Kasumi-1 (cell line): ENCODE measurements at regions not wholly inside any gene's neighbourhood (a gene's known extent, or its start where the extent isn't known, plus 50 kb on each side); places are given as distances from the start of the nearest gene placed in this dataset.

Experiments used
- DNase-seq, 2 experiments: peaks; one replicate each; lab custom pipeline; 2025; lab: John Stamatoyannopoulos, UW

GRCh38 chr6:21426841-21427490, 166.6 kb upstream of the SOX4 start:
- no peak for DNase-seq

DNA sequence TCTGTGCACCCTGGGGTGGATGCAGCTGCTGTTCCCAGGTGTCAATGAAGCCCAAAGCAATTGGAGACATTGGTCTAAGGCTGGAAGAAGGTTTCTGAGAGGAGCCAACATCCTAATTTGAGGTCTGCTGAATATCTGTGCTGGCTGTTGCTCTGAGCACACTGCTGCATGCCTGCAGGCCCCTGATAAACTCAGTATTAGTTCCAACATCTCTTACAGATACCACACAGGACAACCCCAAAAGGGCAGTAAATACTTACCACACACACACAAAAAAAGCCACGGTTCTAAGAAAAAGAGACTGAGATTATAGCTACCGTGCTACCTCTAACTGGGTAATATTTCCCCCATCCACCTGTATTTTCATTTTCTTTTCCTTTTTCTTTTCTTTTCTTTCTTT, 164.3 kb upstream of the SOX4 start:
- DNase-seq: no peak

- peak; percentile 40 to 52 for DNase-seq
These were observed 162.0 kb upstream of the SOX4 start for GRCh38 chr6:21431526-21431925.

DNA sequence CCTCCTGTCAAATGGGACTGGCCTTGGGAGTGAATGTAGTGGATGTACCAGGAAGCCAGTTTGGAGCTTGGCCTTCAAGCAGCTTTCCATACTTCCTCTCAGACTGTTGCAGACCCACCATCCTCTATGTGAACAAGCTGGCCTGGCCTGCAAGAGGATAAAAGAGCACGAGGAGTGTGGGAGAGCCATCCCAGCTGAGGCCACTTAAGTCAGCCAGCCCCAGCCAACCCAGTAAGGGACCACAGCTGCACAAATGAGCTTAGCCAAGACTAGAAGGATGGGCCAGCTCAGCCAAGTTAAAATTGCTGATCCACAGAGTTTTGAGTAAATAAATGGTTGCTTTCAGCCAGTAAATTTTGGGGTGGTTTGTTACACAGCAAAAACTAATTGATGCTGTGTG, 156.9 kb upstream of the SOX4 start:
- no peak for DNase-seq

GRCh38 chr6:21437581-21437980, 156.0 kb upstream of the SOX4 start:
- DNase-seq: no peak

GRCh38 chr6:21438237-21438985, 155.1 kb upstream of the SOX4 start:
- peak; percentile 44 to 57 for DNase-seq

GRCh38 chr6:21438986-21439352, 154.6 kb upstream of the SOX4 start:
- peak; percentile 89 to 90 for DNase-seq

- peak; percentile 34 to 39 for DNase-seq
These were observed 152.2 kb upstream of the SOX4 start for GRCh38 chr6:21441386-21441785.

- no peak for DNase-seq
These were observed 150.7 kb upstream of the SOX4 start for GRCh38 chr6:21442874-21443273.

GRCh38 chr6:21444711-21445260, 148.8 kb upstream of the SOX4 start:
- no peak for DNase-seq

GRCh38 chr6:21447987-21448386, 145.6 kb upstream of the SOX4 start:
- no peak for DNase-seq

DNA sequence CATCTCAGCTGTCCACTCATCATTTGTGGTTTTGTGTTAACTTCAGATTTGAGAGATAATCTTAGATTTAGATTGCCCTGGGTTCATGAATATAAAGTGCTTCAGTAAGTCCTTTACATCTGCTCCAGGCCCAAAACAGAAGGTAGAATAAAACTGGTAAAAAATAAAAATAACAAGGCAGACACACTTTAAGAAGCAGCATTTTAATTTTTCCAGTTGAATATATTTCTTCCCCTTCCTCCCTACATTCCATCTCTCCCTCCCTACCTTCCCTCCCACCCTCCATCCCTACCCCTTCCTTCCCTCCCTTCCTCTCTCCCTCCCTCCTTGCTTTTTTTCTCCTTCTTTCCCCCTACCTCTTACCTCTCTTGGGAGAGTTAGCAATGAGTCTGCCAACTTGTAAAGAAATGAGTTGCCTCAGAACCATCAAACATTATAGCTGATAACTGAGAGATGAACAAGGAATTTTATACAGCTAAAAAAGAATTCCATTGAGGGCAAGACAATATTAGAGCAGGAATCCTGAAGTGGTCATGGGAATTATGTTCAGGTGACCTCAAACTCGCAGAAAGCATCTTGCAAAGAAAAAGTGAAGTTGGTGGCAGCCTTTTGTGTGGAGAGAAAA, 145.0 kb upstream of the SOX4 start:
- DNase-seq: no peak

DNA sequence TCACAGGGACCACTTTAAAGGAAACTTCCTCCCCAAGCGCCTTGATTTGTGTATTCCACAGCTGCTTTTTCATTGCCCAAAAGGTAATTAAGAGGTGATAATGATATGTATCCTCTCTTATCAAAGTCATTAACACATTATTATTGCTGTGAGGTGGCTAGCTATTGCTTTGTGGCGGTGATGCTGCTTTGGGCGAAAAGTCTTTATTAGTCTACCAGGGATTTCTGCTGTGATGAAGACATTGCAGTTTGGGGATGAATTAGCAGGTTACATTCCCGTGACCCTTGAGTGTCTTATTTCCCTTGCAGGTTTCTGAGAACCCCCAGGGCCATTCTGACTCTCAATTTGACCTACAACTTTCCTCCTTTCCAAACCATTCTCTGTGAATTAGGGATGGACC, 143.4 kb upstream of the SOX4 start:
- no peak for DNase-seq

DNA sequence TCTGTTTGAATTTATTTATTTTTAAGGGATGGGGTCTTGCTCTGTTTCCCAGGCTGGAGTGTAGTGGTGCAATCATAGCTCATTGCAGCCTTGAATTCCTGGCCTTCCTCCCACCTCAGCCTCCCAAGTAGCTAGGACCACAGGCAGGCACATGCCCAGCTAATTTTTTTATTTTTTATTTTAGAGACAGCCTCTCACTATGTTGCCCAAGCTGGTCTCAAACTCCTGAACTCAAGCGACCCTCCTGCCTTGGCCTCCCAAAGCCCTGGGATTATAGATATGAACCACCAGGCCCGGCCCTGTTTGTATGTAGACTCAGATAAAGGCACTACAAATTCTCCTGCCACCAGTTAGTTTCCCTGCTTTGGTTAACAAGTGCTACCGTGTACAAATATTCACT, 142.9 kb upstream of the SOX4 start:
- no peak for DNase-seq

DNA sequence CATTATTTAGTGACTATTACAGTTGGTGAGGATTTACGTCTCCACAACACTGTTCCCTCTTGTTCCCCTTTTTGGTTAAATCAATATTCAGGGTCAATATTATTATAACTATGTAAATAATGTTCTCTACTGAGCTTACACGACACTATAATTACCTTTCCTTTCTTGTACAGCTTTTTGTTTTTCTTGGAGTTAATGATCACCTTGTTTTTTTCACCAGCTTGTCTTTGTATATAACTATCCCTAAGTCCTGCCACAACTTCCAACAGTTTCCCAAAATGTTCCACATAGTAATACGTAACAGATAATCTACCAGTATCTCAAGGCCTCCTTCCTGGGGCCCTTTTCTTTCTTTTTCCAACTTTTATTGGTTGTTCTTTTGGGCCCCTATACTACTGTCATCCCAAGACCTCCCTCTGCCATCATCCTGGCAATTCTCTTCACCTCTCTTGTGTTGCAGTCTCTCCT, 142.0 kb upstream of the SOX4 start:
- DNase-seq: no peak

- no peak for DNase-seq
These were observed 139.3 kb upstream of the SOX4 start for GRCh38 chr6:21454262-21454661.

DNA sequence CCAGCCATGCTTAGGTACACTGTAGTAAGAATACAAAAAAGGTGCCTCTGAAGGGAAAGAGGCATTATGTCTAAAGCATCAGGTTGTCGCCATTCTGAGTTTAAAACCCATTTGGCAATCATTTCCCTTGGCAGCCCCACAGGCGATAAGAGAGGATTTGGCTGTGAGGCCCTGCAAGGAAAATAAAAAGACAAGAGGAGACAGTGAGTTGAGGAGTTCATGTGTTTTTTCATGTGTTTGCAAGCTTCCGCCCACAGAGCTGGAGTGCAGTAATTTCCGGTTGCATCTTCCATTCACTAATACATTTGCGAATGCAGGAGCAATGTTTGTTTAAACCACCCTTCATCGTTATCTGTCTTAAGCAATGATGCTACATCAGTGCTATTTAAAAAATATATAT, 138.5 kb upstream of the SOX4 start:
- DNase-seq: no peak

- DNase-seq: no peak
These were observed 135.9 kb upstream of the SOX4 start for GRCh38 chr6:21457647-21458046.

- DNase-seq: no peak
These were observed 133.9 kb upstream of the SOX4 start for GRCh38 chr6:21459641-21460040.

GRCh38 chr6:21461844-21462518, 131.6 kb upstream of the SOX4 start:
- no peak for DNase-seq

GRCh38 chr6:21462519-21462852, 131.1 kb upstream of the SOX4 start:
- no peak for DNase-seq

GRCh38 chr6:21467091-21467490, 126.5 kb upstream of the SOX4 start:
- DNase-seq: no peak

- no peak for DNase-seq
These were observed 125.1 kb upstream of the SOX4 start for GRCh38 chr6:21468461-21468860.
